Mesenchymal stem cell (in vitro differentiated cells and primary cell): ENCODE measurements at regions not wholly inside any gene's neighbourhood (a gene's known extent, or its start where the extent isn't known, plus 50 kb on each side); places are given as distances from the start of the nearest gene placed in this dataset.
A peak's percentile ranks its signal among the peaks of the same experiment; 100 is the strongest.

ENCODE experiments used
- DNase-seq: peaks from one replicate; pipeline ENCODE4 v3.0.0-alpha.2; 2013
- H2AFZ ChIP-seq: one replicate; pipeline ENCODE4 v1.6.1; 2013; ENCODE audit warnings: low read depth, mild to moderate bottlenecking, control low read depth, inconsistent platforms, low read length, moderate library complexity
- H2AK5ac ChIP-seq: 2 replicates; pipeline ENCODE4 v1.6.1; 2013; ENCODE audit warnings: low read length, moderate library complexity, mild to moderate bottlenecking, inconsistent platforms; ENCODE audit not compliant: severe bottlenecking
- H2BK120ac ChIP-seq: one replicate; pipeline ENCODE4 v1.6.1; 2013; ENCODE audit warnings: low read depth, mild to moderate bottlenecking, inconsistent platforms, low read length, moderate library complexity
- H2BK12ac ChIP-seq, 2 experiments: one replicate each; pipeline ENCODE4 v1.6.1; 2013; ENCODE audit warnings: inconsistent platforms in 2 of 2, low read length in 2 of 2, mild to moderate bottlenecking in 2 of 2, moderate library complexity in 2 of 2, control low read depth in 1 of 2
- H2BK15ac ChIP-seq: one replicate; pipeline ENCODE4 v1.6.1; 2013; ENCODE audit warnings: mild to moderate bottlenecking, low read depth, inconsistent platforms; ENCODE audit not compliant: poor library complexity, severe bottlenecking
- H2BK5ac ChIP-seq: 2 replicates; pipeline ENCODE4 v1.6.1; 2013; ENCODE audit warnings: low read depth, mild to moderate bottlenecking, low read length, control low read depth, inconsistent platforms; ENCODE audit not compliant: poor library complexity, severe bottlenecking
- H3K14ac ChIP-seq, 2 experiments: one replicate each; pipeline ENCODE4 v1.6.1; 2013; ENCODE audit warnings: inconsistent platforms in 2 of 2, low read length in 2 of 2, control low read depth in 1 of 2, mild to moderate bottlenecking in 1 of 2, moderate library complexity in 1 of 2
- H3K18ac ChIP-seq, 2 experiments: one replicate each; pipeline ENCODE4 v1.6.1; 2013; ENCODE audit warnings: inconsistent platforms in 2 of 2, low read length in 2 of 2, control low read depth in 1 of 2, low read depth in 1 of 2, mild to moderate bottlenecking in 1 of 2
- H3K23ac ChIP-seq, 2 experiments: one replicate each; pipeline ENCODE4 v1.6.1; 2013; ENCODE audit warnings: inconsistent platforms in 2 of 2, low read length in 2 of 2, mild to moderate bottlenecking in 2 of 2, moderate library complexity in 2 of 2, control low read depth in 1 of 2
- H3K27ac ChIP-seq: 2 replicates; pipeline ENCODE4 v1.5.1; 2013; ENCODE audit warnings: mild to moderate bottlenecking, moderate library complexity, low read length, control low read depth, inconsistent platforms; ENCODE audit not compliant: poor library complexity, severe bottlenecking
- H3K27me3 ChIP-seq, 2 experiments: 2 replicates each; pipeline versions ENCODE4 v1.6.1 to v1.7.0; 2013; ENCODE audit warnings: low read length in 2 of 2, mild to moderate bottlenecking in 2 of 2, moderate library complexity in 2 of 2, control low read depth in 1 of 2, inconsistent platforms in 1 of 2; ENCODE audit not compliant: control insufficient read depth in 1 of 2, insufficient read depth in 1 of 2
- H3K36me3 ChIP-seq, 2 experiments: 2 replicates each; pipeline versions ENCODE4 v1.6.1 to v1.7.0; 2013; ENCODE audit warnings: low read length in 2 of 2, control low read depth in 1 of 2, inconsistent platforms in 1 of 2, low read depth in 1 of 2, mild to moderate bottlenecking in 1 of 2; ENCODE audit not compliant: insufficient read depth in 2 of 2, control insufficient read depth in 1 of 2
- H3K4ac ChIP-seq, 2 experiments: one replicate each; pipeline ENCODE4 v1.6.1; 2013; ENCODE audit warnings: inconsistent platforms in 2 of 2, low read length in 2 of 2, mild to moderate bottlenecking in 2 of 2, moderate library complexity in 2 of 2, control low read depth in 1 of 2, low read depth in 1 of 2
- H3K4me1 ChIP-seq: 2 replicates; pipeline ENCODE4 v1.6.1; 2013; ENCODE audit warnings: low read depth, low read length, control low read depth; ENCODE audit not compliant: control insufficient read depth, insufficient read depth
- H3K4me2 ChIP-seq: 2 replicates; pipeline ENCODE4 v1.6.1; 2013; ENCODE audit warnings: low read length, mild to moderate bottlenecking, inconsistent platforms; ENCODE audit not compliant: poor library complexity, severe bottlenecking
- H3K4me3 ChIP-seq, 2 experiments: 2 replicates each; pipeline versions ENCODE4 v1.5.1 to v1.7.0; 2013; ENCODE audit warnings: low read length in 2 of 2, mild to moderate bottlenecking in 2 of 2, control low read depth in 1 of 2, low read depth in 1 of 2; ENCODE audit not compliant: insufficient read depth in 1 of 2
- H3K79me1 ChIP-seq: replicated peaks from 2 replicates; pipeline ENCODE4 v1.6.1; 2013; ENCODE audit warnings: mild to moderate bottlenecking, control low read depth, low read length, inconsistent platforms; ENCODE audit not compliant: poor library complexity, severe bottlenecking
- H3K9ac ChIP-seq: 2 replicates; pipeline ENCODE4 v1.7.0; 2013; ENCODE audit warnings: mild to moderate bottlenecking, low read length, moderate library complexity
- H3K9me3 ChIP-seq: 2 replicates; pipeline ENCODE4 v1.7.0; 2013; ENCODE audit warnings: mild to moderate bottlenecking, low read length; ENCODE audit not compliant: control insufficient read depth
- H4K8ac ChIP-seq: one replicate; pipeline ENCODE4 v1.6.1; 2013; ENCODE audit warnings: inconsistent platforms, mild to moderate bottlenecking, low read length, moderate library complexity
- H4K91ac ChIP-seq: one replicate; pipeline ENCODE4 v1.6.1; 2013; ENCODE audit warnings: mild to moderate bottlenecking, low read length, inconsistent platforms
- WGBS: methylation state at CpG from one replicate; pipeline ENCODE4 v1.1.7; 2013; ENCODE audit warnings: mixed read lengths; 5-methylcytosine and 5-hydroxymethylcytosine counted together

GRCh38 chr21:35940074-35940927 lies 120.0 kb downstream of the SETD4 start:
- Histone ChIP-seq H2AFZ (peak overlapping the region; percentile 2), H3K36me3 (no peaks in the 10 kb centered on the region), H3K27ac (no peak overlapping the region), H3K14ac (peak overlapping the region in 1 of 2 experiments; percentile 36), H3K9me3 (no peaks in the 10 kb centered on the region), H3K23ac (no peak overlapping the region), H4K8ac (no peak overlapping the region), H3K4ac (no peak overlapping the region), H3K4me1 (no peaks in the 10 kb centered on the region), H3K9ac (peak overlapping the region; percentile 58), H4K91ac (no peak overlapping the region), H3K18ac (no peak overlapping the region), H3K4me3 (peak overlapping the region in 1 of 2 experiments; percentile 43), H2BK15ac (no peak overlapping the region), H2BK12ac (no peak overlapping the region), H3K27me3 (peaks cover 0 to 9% of the 10 kb centered on the region in 2 experiments), H2AK5ac (no peak overlapping the region), H2BK5ac (no peak overlapping the region), H2BK120ac (no peak overlapping the region), H3K79me1 (no peaks in the 10 kb centered on the region), H3K4me2 (no peak overlapping the region)
- WGBS, result 22% methylated on average over 6 of the region's 11 CpGs
- peak; percentile 79 for DNase-seq

GRCh38 chr21:35938446-35938845 lies 121.9 kb downstream of the SETD4 start:
- peaks cover 0 to 9% of the 10 kb centered on the region in 2 experiments for H3K27me3 ChIP-seq
- no peak overlapping the region for H3K27ac ChIP-seq
- no peak overlapping the region for H3K4me2 ChIP-seq
- H3K4ac ChIP-seq, result no peak overlapping the region
- no peak overlapping the region for H3K9ac ChIP-seq
- H4K91ac ChIP-seq, result no peak overlapping the region
- no peak overlapping the region for H4K8ac ChIP-seq
- no peaks in the 10 kb centered on the region for H3K36me3 ChIP-seq
- no peak overlapping the region for H2BK15ac ChIP-seq
- H3K18ac ChIP-seq, result no peak overlapping the region
- no peak overlapping the region for H2BK12ac ChIP-seq
- no peak overlapping the region for H2AFZ ChIP-seq
- H3K79me1 ChIP-seq, result no peaks in the 10 kb centered on the region
- no peak overlapping the region for H2BK5ac ChIP-seq
- WGBS, result 97% methylated on average over 2 of the region's 2 CpGs
- no peak overlapping the region for H2BK120ac ChIP-seq
- H3K4me3 ChIP-seq, result no peak overlapping the region
- DNase-seq, result no peak
- no peaks in the 10 kb centered on the region for H3K9me3 ChIP-seq
- H3K4me1 ChIP-seq, result no peaks in the 10 kb centered on the region
- H3K14ac ChIP-seq, result no peak overlapping the region
- H3K23ac ChIP-seq, result no peak overlapping the region
- H2AK5ac ChIP-seq, result no peak overlapping the region

- Histone ChIP-seq H2BK5ac (no peak overlapping the region), H3K18ac (peak overlapping the region in 1 of 2 experiments; percentile 11), H3K79me1 (no peaks in the 10 kb centered on the region), H3K4me3 (no peak overlapping the region), H2AK5ac (no peak overlapping the region), H4K8ac (no peak overlapping the region), H3K4me1 (peaks cover 2% of the 10 kb centered on the region), H4K91ac (no peak overlapping the region), H3K23ac (no peak overlapping the region), H2AFZ (no peak overlapping the region), H3K27ac (peak overlapping the region; percentile 53), H2BK12ac (no peak overlapping the region), H3K9ac (peak overlapping the region; percentile 72), H3K4me2 (no peak overlapping the region), H2BK120ac (no peak overlapping the region), H3K27me3 (no peaks in the 10 kb centered on the region), H3K9me3 (no peaks in the 10 kb centered on the region), H2BK15ac (no peak overlapping the region), H3K36me3 (no peaks in the 10 kb centered on the region), H3K4ac (no peak overlapping the region), H3K14ac (no peak overlapping the region)
- DNase-seq, result peak; percentile 90
- WGBS, result 0% methylated on average over 2 of the region's 3 CpGs
Observed at GRCh38 chr21:35933466-35933865, 126.9 kb downstream of the SETD4 start.

- H3K79me1 ChIP-seq, result no peaks in the 10 kb centered on the region
- no peaks in the 10 kb centered on the region for H3K9me3 ChIP-seq
- peak overlapping the region; percentile 65 for H3K4me2 ChIP-seq
- H4K8ac ChIP-seq, result peak overlapping the region; percentile 12
- H4K91ac ChIP-seq, result no peak overlapping the region
- H2BK15ac ChIP-seq, result no peak overlapping the region
- WGBS, result 4% methylated on average over 9 of the region's 11 CpGs
- H3K18ac ChIP-seq, result peak overlapping the region; percentile 28 to 84
- H3K27me3 ChIP-seq, result no peaks in the 10 kb centered on the region
- peak overlapping the region; percentile 72 for H3K9ac ChIP-seq
- H2BK120ac ChIP-seq, result no peak overlapping the region
- H2AK5ac ChIP-seq, result no peak overlapping the region
- H2BK5ac ChIP-seq, result no peak overlapping the region
- H3K14ac ChIP-seq, result no peak overlapping the region
- H2BK12ac ChIP-seq, result peak overlapping the region in 1 of 2 experiments; percentile 72
- H3K4me1 ChIP-seq, result peaks cover 2% of the 10 kb centered on the region
- H3K23ac ChIP-seq, result no peak overlapping the region
- peak overlapping the region in 1 of 2 experiments; percentile 25 for H3K4me3 ChIP-seq
- H3K27ac ChIP-seq, result peak overlapping the region; percentile 86
- no peak overlapping the region for H3K4ac ChIP-seq
- H3K36me3 ChIP-seq, result no peaks in the 10 kb centered on the region
- DNase-seq, result peak; percentile 97
- no peak overlapping the region for H2AFZ ChIP-seq
Observed at GRCh38 chr21:35932232-35932911, 128.0 kb downstream of the SETD4 start.
